Testis (tissue), 2 donors: ENCODE measurements at regions not wholly inside any gene's neighbourhood (a gene's known extent, or its start where the extent isn't known, plus 50 kb on each side); places are given as distances from the start of the nearest gene placed in this dataset.

Experiments used
- CTCF ChIP-seq, 3 experiments: fragments of 450-650 bp in 2 of 3; fragments of 200-600 bp in 1 of 3; sonication (generic) in 1 of 3; IDR thresholded peaks; one replicate each; pipeline ENCODE4 v1.5.1; 2016 to 2019; ENCODE audit warnings: antibody characterized with exemption in 3 of 3, mild to moderate bottlenecking in 2 of 3, moderate library complexity in 1 of 3
- POLR2A ChIP-seq: fragments of 450-650 bp; IDR thresholded peaks from one replicate; pipeline ENCODE4 v1.6.1; 2017; ENCODE audit warnings: antibody characterized with exemption, mild to moderate bottlenecking, moderate library complexity

DNA sequence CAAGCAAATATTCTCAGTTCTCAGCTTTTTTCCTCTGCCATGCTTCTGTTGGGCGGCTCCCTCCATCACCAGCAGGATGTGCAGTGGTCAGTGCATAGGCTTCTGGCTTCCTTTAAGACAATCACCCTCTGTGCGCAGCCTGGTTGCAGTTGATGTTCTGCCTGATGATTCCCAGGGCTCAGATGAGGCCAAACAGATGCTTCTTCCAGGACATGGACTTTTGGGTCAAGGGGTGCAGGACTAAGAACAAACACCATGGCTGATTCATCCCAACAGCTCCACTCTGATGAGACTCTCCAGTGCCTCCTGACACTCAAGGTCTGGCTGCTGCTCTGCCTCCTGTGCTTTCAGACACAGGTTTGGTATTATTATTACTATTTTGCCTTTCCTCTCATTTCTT, 554.8 kb upstream of the CDH4 start:
- TF ChIP-seq CTCF (IDR thresholded peaks at IDR 0.05) (no peak), POLR2A (no peak)
